Posterior vena cava (tissue), 2 donors: ENCODE measurements at regions not wholly inside any gene's neighbourhood (a gene's known extent, or its start where the extent isn't known, plus 50 kb on each side); places are given as distances from the start of the nearest gene placed in this dataset.
"Not testable (repeated sequence)": the region's sequence is repeated elsewhere in the genome, so short reads cannot be mapped to it uniquely, and the experiment has no call there.

Experiments used
- DNase-seq: peaks from one replicate; pipeline ENCODE4 v3.0.0-alpha.2; 2020; ENCODE audit warnings: low spot score
- intact Hi-C, 2 donors: fragments of 100-400 bp; cut with DNase I; formaldehyde crosslinking; loops; one replicate each; pipeline versions ENCODE4 v1.14.1 to v1.14.2; 2022 to 2023
- donor health status: DM: yes; HTN: yes; CAD: no.
- donor health status: DM: yes; HTN: yes; CAD: no.

DNA sequence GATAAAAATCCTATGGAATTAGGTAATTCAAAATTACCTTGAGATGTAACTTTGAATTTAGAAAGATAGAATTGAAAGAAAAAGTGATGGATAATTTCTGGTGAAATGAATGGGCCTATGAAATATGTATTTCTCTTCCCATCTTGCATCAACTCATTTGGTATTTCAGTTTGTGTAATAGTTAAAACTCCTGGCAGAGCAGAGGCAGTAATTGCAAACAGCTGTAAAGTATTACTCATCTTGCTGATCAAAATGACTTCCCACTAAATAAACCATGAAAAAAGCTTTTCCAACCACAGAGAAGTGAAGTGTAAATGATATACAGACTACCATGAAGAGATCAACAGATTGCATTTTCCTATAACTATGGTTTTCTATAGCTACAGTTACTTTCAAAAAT lies 471.0 kb downstream of the TUBA3C start:
- DNase-seq, intact Hi-C loops: not testable (repeated sequence)

DNA sequence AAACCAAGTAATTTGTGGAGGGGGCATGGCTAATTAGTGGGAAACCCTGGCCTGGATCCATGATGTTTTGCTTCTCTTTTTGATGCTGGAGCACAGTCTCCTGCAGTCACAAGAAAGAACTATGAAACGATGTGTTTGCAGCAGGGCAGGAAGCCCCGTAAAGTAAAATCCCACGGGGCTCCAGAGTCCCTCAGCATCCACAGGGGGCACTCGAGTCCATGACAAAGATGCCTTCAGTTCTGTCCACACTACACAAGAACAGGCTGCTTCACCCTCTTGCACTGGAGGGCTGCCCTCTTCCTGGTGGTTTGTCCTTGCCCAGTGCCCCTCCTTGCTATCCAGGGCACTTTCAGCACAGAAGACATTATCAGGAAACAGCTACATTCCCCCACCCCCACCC lies 475.1 kb downstream of the TUBA3C start:
- intact Hi-C loops, DNase-seq: not testable (repeated sequence)

DNA sequence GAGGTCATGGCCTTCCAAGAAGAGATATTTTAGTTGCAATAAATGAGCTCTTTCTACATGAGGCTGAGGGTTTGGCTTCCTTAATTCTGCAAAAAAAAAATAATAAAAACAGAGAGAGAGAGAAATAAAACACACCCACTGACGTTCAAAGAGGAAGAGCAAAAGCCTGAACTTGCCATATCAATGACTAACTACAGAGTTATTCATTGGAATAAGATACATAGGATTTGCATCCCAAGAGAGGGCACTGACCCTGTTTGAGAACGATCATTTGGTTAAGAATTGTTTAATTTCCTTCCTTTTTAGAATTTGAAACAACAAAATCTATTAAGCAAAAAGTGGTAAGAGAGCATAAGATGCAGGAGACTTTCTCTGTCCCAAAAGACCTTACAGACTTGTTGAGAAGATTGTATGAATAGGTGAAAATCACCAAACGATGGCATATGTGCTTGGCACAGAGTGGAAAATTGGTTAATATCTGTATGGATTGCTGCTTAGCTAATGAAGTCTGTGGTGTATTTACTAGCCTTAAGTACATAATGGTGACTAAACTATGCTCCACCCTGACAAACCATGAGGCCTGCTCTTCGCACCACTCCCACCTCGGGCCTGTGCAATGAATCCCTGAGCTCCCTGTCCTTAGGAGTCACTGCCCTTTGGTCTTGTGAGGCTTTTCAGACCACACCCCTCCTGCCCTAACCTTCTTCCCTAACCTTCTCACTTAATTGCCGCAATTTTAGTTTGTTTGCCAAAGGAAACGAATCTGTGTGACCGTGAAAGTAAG lies 479.0 kb downstream of the TUBA3C start:
- intact Hi-C loops, DNase-seq: not testable (repeated sequence)

DNA sequence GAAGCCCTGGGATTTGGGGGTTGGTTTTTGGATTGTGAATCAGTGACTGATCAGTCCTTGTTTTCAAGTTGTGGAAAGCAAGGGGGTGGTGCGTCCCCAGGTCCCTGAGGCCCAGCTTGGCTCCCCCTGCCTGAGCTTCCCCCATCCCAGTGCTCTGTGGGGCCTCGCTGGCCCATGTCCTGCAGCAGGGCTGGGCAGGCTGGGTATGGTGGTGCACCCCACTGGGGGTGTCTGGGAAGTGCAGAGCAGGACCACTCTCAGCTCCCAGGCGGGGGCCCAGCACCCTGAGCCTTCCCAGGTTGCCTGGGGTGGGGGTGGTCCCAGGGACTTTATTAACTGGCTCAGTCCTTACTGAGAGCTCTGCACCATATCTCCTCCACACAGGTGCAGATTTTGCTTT lies 483.3 kb downstream of the TUBA3C start:
- intact Hi-C loops, DNase-seq: not testable (repeated sequence)

DNA sequence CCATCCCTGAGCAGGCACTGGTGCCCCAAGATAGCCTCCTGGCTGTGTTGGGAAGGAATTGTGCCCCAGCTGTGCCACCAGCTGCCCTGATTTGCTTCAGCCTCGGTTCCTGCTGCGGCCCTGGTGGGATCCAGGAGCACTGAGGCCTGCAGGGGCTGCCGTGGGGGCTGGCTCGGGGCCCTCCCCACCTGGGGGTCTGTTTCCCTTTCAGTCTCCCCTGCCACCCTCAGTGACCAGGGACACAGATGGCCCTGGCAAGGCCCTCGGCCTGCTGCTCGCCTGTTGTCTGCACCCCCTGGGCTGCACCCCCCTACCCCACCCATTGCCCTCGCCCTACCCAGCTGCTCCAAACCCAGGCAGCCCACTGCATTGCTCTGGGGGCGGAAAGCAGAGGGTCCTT lies 483.8 kb downstream of the TUBA3C start:
- DNase-seq, intact Hi-C loops: not testable (repeated sequence)

DNA sequence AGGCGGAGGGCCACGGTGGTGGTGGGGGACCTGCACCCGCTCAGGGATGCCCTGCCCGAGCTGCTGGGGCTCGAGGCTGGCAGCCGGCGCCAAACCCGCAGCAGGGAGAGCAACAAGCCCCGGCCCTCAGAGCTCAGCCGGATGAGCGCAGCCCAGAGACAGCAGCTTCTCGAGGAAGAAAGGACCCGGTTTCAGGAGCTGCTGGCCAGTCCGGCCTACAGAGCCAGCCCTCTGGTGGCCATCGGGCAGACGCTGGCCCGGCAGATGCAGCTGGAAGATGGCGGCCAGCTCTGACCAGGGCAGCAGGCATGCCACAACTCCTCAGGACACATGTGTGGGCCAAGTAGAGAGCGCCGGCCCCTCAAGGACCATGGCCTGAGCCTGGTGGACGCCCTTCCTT lies 484.4 kb downstream of the TUBA3C start:
- DNase-seq, intact Hi-C loops: not testable (repeated sequence)

DNA sequence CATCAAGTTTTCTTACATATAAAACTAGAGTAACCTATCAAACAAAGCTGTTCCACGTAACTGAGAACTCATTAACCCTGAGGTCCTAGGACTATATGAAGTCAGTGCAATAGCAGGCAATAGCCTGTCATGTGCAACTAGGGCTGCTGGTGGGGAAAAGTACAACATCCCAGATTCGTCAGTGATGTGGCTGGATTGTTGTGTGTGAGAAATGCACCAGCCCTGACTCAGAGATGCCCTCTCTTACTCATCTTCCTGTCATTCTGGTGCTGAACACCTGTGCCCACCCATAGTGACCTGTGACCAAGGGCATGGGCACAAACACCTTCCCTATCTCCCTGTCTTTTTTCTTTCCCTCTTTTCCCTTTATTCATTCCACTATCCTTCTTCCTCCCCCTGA lies 504.2 kb downstream of the TUBA3C start:
- intact Hi-C loops, DNase-seq: not testable (repeated sequence)

DNA sequence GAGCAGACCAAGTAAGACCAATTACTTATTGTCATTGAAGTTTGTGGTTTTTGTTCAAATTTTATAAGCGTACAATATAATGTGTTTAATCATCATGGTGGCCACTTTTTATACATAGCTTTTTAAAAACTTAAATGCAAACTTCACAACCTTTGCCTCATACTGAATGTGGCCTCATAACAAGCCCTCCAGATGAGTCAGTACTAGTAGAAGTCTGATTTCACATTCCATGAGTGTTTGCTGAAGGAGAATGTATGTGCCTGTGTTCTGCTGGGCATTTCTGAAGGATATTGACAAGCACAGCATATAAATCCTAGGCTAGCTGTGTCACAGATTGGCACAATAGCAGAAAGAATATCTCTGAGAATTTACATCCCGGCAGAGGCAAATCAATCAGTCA lies 506.4 kb downstream of the TUBA3C start:
- DNase-seq, intact Hi-C loops: not testable (repeated sequence)

DNA sequence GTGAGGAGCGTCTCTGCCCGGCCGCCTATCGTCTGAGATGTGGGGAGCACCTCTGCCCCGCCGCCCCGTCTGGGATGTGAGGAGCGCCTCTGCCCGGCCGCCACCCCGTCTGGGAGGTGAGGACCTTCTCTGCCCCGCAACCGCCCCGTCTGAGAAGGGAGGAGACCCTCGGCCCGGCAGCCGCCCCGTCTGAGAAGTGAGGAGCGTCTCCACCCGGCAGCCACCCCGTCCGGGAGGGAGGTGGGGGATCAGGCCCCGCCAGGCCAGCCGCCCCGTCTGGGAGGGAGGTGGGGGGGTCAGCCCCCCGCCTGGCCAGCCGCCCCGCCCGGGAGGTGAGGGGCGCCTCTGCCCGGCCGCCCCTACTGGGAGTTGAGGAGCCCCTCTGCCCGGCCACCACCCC lies 507.8 kb downstream of the TUBA3C start:
- intact Hi-C loops, DNase-seq: not testable (repeated sequence)

DNA sequence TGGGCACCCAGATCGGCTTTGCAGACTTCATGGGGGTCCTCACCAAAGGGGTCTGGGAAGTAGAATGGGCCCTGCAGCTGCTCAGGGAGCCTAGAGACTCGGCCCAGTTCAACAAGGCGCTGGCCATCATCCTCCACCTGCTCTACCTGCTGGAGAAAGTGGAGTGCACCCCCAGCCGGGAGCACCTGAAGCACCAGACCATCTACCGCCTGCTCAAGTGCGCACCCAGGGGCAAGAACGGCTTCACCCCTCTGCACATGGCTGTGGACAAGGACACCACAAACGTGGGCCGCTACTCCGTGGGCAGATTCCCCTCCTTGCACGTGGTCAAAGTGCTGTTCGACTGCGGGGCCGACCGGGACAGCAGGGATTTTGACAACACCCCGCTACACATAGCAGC lies 515.0 kb downstream of the TUBA3C start:
- intact Hi-C loops, result not testable (repeated sequence)

DNA sequence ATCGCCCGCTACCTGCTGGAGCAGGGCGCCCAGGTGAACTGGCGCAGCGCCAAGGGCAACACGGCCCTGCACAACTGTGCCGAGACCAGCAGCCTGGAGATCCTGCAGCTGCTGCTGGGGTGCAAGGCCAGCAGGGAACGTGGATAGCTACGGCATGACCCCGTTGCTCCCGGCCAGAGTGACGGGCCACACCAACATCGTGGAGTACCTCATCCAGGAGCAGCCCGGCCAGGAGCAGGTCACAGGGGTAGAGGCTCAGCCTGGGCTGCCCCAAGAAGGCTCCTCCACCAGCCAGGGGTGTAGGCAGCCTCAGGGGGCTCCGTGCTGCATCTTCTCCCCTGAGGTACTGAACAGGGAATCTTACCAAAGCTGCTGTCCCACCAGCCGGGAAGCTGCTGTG lies 515.9 kb downstream of the TUBA3C start:
- DNase-seq, intact Hi-C loops: not testable (repeated sequence)

More for the DNA sequence above, 515.0 kb downstream of the TUBA3C start:
- DNase-seq, result not testable (repeated sequence)

DNA sequence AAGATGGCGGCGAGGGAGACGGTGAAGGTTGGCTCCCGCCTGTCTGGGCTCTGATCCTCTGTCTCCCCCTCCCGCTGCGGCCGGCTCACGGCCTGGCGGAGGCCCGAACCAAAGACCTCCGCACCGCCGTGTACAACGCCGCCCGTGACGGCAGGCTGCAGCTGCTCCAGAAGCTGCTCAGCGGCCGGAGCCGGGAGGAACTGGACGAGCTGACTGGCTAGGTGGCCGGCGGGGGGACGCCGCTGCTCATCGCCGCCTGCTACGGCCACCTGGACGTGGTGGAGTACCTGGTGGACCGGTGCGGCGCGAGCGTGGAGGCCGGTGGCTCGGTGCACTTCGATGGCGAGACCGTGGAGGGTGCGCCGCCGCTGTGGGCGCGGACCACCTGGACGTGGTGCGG lies 516.5 kb downstream of the TUBA3C start:
- DNase-seq, intact Hi-C loops: not testable (repeated sequence)

DNA sequence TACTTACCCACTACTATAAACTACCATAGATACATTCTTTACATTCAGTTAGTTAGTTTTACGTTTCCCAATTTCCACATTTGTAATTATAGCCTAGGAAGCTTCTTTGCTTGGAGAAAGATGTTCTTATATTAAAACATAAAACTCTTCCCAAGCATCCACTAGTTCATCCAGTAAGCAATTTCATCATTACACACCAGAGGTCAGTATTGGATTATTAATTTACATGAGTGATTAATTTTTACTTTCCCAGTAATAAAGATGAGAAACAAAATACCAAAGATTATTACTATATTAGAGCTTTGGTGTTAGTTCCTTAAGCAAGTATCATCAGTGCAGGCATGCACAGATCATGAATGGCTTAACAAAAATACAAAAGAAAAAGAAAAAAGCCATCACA lies 518.4 kb downstream of the TUBA3C start:
- DNase-seq, intact Hi-C loops: not testable (repeated sequence)

DNA sequence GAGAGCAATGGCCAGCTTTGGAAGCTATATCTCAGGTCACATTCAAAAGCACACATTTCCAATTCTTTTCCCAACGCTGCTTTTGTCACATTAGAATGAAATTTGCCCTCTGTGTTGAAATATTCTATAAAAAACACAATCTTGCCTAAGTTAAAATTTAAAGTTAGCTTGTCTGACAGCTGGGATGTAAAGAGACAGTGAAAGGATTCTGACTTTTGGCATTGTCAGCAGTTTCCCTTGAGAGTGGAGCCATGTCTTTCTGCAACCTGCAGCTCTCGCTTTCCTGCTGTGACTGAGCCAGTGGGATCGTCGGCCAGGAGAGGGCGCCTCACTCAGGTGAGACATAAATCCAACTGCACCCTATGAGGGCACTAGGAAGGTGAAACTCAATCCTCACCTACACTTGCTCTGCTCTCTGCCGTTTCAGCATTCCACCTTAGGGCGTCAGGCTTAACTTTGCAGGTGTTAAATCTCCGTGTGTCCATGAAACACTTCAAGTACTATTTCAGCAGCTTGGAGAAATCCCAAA lies 537.9 kb downstream of the TUBA3C start:
- DNase-seq, intact Hi-C loops: not testable (repeated sequence)

DNA sequence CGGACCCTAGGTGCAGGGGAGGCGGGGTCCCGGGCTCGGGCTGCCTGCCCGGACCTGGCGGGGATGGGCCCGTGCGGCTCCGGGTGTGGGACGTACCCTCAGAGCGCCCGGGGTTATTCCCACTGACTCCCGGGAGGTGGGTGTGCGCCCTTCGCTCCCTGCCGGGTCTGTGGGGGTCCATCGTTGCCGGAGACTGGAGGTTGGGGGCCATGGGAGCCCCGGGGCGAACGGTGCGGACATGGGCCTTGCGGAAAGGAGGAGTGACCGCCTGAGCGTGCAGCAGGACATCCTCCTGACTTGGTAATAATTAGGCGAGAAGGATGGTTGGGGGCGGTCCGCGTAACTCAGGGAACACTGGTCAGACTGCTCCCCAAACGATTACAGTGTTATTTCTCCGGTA lies 552.7 kb downstream of the TUBA3C start:
- DNase-seq, intact Hi-C loops: not testable (repeated sequence)

DNA sequence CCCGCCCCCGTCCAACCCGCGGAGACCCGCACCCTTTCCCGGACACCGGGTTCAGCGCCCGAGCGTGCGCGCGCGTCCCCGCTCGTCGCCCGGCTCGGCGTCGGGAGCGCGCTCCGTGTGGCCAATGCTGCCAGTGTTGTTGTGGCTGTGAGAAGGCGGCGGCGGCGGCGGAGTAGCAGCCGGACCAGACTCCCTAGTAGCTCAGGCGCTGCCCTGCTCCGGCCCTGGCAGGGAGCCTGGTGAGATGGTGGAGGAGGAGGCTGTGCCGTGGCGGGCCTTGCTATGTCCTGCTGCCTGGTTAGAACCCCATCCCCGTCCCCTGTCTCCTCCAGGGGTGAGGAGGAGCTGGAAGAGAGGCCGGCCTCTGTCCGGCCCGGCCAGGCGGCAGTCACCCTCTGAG lies 553.2 kb downstream of the TUBA3C start:
- DNase-seq, result no peak
- intact Hi-C loops, result no loop called here

DNA sequence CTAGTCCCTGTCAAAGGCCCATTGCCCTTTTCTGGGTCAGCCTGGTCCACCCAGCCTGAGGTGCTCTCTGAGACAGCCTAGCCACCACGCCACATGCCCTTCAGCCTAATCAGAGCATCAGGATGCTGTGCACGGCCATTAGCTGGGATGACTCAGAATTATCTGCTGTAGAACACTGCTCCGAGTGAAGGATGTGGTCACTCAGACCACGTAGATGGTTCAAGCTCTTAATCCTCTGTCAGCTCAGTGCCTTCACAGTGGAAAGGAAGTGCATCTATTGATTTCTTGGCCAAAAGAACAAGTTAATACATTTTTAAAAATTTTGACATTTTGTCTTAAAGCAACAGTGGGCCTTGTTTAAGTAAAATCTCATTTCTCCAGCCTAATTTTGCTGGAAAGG lies 557.6 kb downstream of the TUBA3C start:
- intact Hi-C loops, DNase-seq: not testable (repeated sequence)

DNA sequence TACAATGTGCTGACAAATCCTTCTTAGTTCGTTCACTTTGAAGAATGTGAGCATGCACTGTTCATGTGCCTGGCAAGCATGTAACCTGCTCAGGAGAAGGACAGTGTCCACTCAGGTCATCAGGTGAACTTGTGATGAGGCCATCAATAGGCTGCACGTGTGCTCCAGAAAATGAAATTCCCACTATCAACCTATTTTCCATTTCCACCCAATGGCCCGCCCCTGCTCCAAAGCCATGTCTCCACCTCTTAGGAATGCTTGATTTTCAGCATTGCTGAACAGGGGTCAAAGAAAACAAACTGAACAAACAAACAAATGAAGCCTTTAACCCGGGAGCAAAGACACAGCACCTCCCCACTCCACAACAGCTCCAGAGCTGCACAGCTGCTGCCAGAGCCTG lies 563.2 kb downstream of the TUBA3C start:
- intact Hi-C loops, DNase-seq: not testable (repeated sequence)

DNA sequence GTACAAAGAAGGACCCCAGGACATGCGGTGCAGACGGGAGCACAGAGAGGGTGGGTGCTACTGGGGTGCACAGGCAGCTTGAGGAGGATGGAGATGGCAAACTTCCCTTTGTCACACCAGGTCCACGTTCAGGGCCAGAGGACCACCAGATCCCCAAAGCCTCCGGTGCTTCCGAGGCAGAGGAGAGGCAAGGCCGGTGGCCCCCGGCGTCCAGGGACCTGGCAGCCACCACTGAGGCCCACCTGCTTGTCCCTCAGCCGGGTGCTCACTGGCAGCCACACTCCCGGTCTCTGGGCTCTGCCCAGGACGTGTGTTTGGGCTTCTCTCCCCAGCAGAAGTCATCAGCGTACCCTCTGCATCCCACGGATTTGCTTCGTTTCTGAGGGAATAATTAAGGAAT lies 571.1 kb downstream of the TUBA3C start:
- DNase-seq, intact Hi-C loops: not testable (repeated sequence)

DNA sequence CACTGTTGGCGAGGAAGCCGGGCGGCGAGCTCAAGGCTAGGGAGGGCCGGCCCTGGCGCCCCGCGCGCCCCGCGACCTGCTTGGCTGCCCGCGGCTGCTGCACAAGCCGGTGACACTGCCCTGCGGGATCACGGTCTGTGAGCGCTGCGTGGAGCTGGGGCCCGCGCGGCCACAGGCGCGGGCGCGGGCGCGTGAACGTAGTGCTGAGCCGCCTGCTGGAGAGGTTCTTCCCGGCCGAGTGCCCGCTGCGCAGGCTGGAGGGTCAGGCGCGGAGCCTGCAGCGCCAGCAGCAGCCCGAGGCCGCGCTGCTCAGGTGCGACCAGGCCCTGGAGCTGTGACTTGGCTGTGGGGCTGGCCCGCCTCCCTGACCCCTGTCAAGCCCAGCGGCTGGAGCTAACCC lies 572.3 kb downstream of the TUBA3C start:
- intact Hi-C loops, DNase-seq: not testable (repeated sequence)

DNA sequence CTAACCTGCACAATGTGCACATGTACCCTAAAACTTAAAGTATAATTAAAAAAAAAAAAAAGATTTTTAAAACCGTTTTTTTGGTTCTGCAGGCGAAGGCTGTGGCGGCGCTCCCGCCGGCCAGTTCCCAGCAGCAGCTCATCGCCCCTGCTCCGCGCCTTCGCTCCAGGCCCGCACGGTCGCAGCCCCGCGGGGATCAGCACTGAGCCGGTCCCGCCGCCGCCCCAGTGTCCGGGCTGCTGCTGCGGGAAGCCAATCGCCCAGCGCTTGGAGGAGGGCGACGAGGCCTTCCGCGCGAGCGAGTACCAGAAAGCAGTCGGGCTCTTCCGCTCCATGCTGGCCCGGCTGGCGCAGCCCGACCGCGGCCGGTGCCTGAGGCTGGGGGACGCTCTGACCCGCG lies 572.8 kb downstream of the TUBA3C start:
- DNase-seq, intact Hi-C loops: not testable (repeated sequence)
